Neural progenitor cell (in vitro differentiated cells): ENCODE measurements at regions not wholly inside any gene's neighbourhood (a gene's known extent, or its start where the extent isn't known, plus 50 kb on each side); places are given as distances from the start of the nearest gene placed in this dataset.
"Not testable (repeated sequence)": the region's sequence is repeated elsewhere in the genome, so short reads cannot be mapped to it uniquely, and the experiment has no call there.

Experiments
- DNase-seq: peaks from one replicate; pipeline ENCODE4 v3.0.0-alpha.2; 2016; ENCODE audit warnings: low spot score
- H2AFZ ChIP-seq: fragments of 200-600 bp; sonication (generic); replicated peaks from 2 replicates; pipeline ENCODE4 v1.6.1; 2016; ENCODE audit warnings: antibody characterized with exemption
- H3F3A ChIP-seq: fragments of 200-600 bp; sonication (generic); 2 replicates; pipeline ENCODE4 v1.6.1; 2016; ENCODE audit warnings: antibody characterized with exemption, low read depth
- H3K27ac ChIP-seq: fragments of 200-600 bp; sonication (generic); 2 replicates; pipeline ENCODE4 v1.5.1; 2016; ENCODE audit warnings: mild to moderate bottlenecking
- H3K27me3 ChIP-seq: fragments of 200-600 bp; sonication (generic); 2 replicates; pipeline ENCODE4 v1.6.1; 2016; ENCODE audit warnings: mild to moderate bottlenecking, moderate library complexity
- H3K36me3 ChIP-seq: fragments of 200-600 bp; sonication (generic); 2 replicates; pipeline ENCODE4 v1.5.1; 2016
- H3K4me1 ChIP-seq: fragments of 200-600 bp; sonication (generic); 2 replicates; pipeline ENCODE4 v1.6.1; 2016; ENCODE audit warnings: mixed run types
- H3K4me2 ChIP-seq: fragments of 200-600 bp; sonication (generic); 2 replicates; pipeline ENCODE4 v1.6.1; 2016
- H3K4me3 ChIP-seq: fragments of 200-600 bp; sonication (generic); 2 replicates; pipeline ENCODE4 v1.5.1; 2016
- H3K79me2 ChIP-seq: fragments of 200-600 bp; sonication (generic); 2 replicates; pipeline ENCODE4 v1.6.1; 2016; ENCODE audit warnings: low read depth
- H3K9ac ChIP-seq: fragments of 200-600 bp; sonication (generic); 2 replicates; pipeline ENCODE4 v1.6.1; 2016
- H3K9me3 ChIP-seq: fragments of 200-600 bp; sonication (generic); 2 replicates; pipeline ENCODE4 v1.5.1; 2016; ENCODE audit warnings: low read depth
- H4K20me1 ChIP-seq: fragments of 200-600 bp; sonication (generic); 2 replicates; pipeline ENCODE4 v1.6.1; 2016; ENCODE audit warnings: low read depth
- H3K27ac Mint-ChIP-seq: 3 replicates; pipeline ENCODE4 v1.8.0; 2021; ENCODE audit warnings: mixed read lengths
- H3K27me3 Mint-ChIP-seq: 2 replicates; pipeline ENCODE4 v1.8.0; 2022; ENCODE audit warnings: low read depth, mild to moderate bottlenecking, inconsistent platforms, moderate library complexity, mixed read lengths; ENCODE audit not compliant: insufficient read depth
- H3K36me3 Mint-ChIP-seq: 3 replicates; pipeline ENCODE4 v1.8.0; 2021; ENCODE audit warnings: mixed read lengths
- H3K4me1 Mint-ChIP-seq: 3 replicates; pipeline ENCODE4 v1.8.0; 2021; ENCODE audit warnings: mixed read lengths
- H3K4me3 Mint-ChIP-seq: 3 replicates; pipeline ENCODE4 v1.8.0; 2021; ENCODE audit warnings: mild to moderate bottlenecking, moderate library complexity, mixed read lengths
- H3K9me3 Mint-ChIP-seq: 3 replicates; pipeline ENCODE4 v1.8.0; 2020; ENCODE audit warnings: mixed read lengths
- CTCF ChIP-seq: fragments of 200-600 bp; sonication (generic); IDR thresholded peaks from 2 replicates; pipeline ENCODE4 v1.5.1; 2017; ENCODE audit warnings: antibody characterized with exemption, mild to moderate bottlenecking
- EZH2 ChIP-seq: fragments of 200-600 bp; sonication (generic); IDR thresholded peaks from 2 replicates; pipeline ENCODE4 v1.6.1; 2017; ENCODE audit warnings: antibody characterized with exemption, mild to moderate bottlenecking, moderate library complexity
- EZH2phosphoT487 ChIP-seq: fragments of 200-600 bp; sonication (generic); IDR thresholded peaks from 2 replicates; pipeline ENCODE4 v1.6.1; 2017; ENCODE audit warnings: antibody characterized with exemption

DNA sequence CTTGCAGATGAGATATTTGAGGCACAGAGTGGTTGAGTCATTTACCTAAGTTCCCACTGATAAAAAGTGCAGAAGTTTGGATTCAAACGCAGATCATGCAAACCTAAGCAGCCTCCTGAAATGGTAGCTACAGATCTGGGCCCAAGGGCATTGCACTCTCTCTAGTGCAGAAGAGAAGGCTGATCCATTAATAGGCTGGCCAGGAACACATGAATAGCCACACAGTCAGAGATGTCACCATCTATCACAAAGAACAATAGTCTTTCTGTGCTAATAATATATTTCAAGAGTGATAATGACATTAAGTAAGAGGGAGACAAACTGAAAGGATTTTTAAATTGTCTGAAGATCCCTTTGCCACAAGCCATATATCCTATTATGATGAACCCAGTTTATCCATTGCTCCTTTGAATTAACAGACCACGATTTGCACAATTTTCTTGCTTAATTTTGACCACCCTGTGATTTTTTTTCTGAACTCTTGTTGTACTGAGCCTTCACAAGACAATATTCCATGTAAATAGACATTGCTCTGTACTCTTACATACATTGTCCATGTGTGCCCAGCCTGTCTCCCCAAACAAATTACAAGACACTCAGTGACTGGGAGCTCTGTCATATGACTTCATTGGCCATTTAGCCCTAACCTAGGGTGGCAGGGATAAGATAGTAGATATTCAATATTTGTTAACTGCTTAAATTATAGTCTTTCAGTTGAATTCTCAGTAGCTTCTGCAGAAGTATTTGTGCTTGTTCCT lies 112.4 kb upstream of the RBPJ start:
- no peak overlapping the region for H3K27ac ChIP-seq
- H3K4me2 ChIP-seq, result no peak overlapping the region
- peaks cover 17% of the 10 kb centered on the region for H3K27me3 Mint-ChIP-seq
- no peaks in the 10 kb centered on the region for H3K4me1 ChIP-seq
- H3K27ac Mint-ChIP-seq, result no peak overlapping the region
- no peaks in the 10 kb centered on the region for H3K36me3 ChIP-seq
- H2AFZ ChIP-seq, result no peak overlapping the region
- H3K4me1 Mint-ChIP-seq, result no peaks in the 10 kb centered on the region
- H3K27me3 ChIP-seq, result no peaks in the 10 kb centered on the region
- H3K4me3 ChIP-seq, result no peak overlapping the region
- no peak overlapping the region for H3K4me3 Mint-ChIP-seq
- no peaks in the 10 kb centered on the region for H4K20me1 ChIP-seq
- no peaks in the 10 kb centered on the region for H3K36me3 Mint-ChIP-seq
- no peaks in the 10 kb centered on the region for H3F3A ChIP-seq
- H3K9me3 Mint-ChIP-seq, result no peaks in the 10 kb centered on the region
- H3K9me3 ChIP-seq, result no peaks in the 10 kb centered on the region
- H3K9ac ChIP-seq, result no peak overlapping the region
- no peak for DNase-seq
- TF ChIP-seq CTCF (no peak), EZH2phosphoT487 (no peak), EZH2 (no peak)
- H3K79me2 ChIP-seq, result no peaks in the 10 kb centered on the region

GRCh38 chr4:26209378-26209777 lies 111.4 kb upstream of the RBPJ start:
- H3K27me3 ChIP-seq, H3K4me1 Mint-ChIP-seq, H3K9me3 Mint-ChIP-seq, H3K36me3 Mint-ChIP-seq, H2AFZ ChIP-seq, H3K4me2 ChIP-seq, H3K36me3 ChIP-seq, H3K79me2 ChIP-seq, H3K9ac ChIP-seq, H3F3A ChIP-seq, H3K9me3 ChIP-seq, DNase-seq, H3K4me1 ChIP-seq, H3K4me3 ChIP-seq, H4K20me1 ChIP-seq, H3K4me3 Mint-ChIP-seq, H3K27ac ChIP-seq, H3K27ac Mint-ChIP-seq: not testable (repeated sequence)
- H3K27me3 Mint-ChIP-seq, result peaks cover 16% of the 10 kb centered on the region

- Histone ChIP-seq H3K4me1 (no peaks in the 10 kb centered on the region), H3K79me2 (no peaks in the 10 kb centered on the region), H3F3A (no peaks in the 10 kb centered on the region), H3K9ac (no peak overlapping the region), H3K4me3 (no peak overlapping the region), H4K20me1 (no peaks in the 10 kb centered on the region), H3K27ac (no peak overlapping the region), H3K27me3 (no peaks in the 10 kb centered on the region), H3K4me2 (no peak overlapping the region), H3K9me3 (no peaks in the 10 kb centered on the region), H2AFZ (no peak overlapping the region), H3K36me3 (no peaks in the 10 kb centered on the region)
- Mint-ChIP-seq H3K4me3 (no peak overlapping the region), H3K36me3 (no peaks in the 10 kb centered on the region), H3K4me1 (no peaks in the 10 kb centered on the region), H3K9me3 (no peaks in the 10 kb centered on the region), H3K27me3 (peaks cover 19% of the 10 kb centered on the region), H3K27ac (no peak overlapping the region)
- DNase-seq, result no peak
- TF ChIP-seq CTCF, result no peak
- TF ChIP-seq EZH2phosphoT487, result no peak
- TF ChIP-seq EZH2, result no peak
Measured at GRCh38 chr4:26212528-26212927, 108.3 kb upstream of the RBPJ start.

- no peak overlapping the region for H3K27ac ChIP-seq
- H3F3A ChIP-seq, result no peaks in the 10 kb centered on the region
- no peaks in the 10 kb centered on the region for H4K20me1 ChIP-seq
- TF ChIP-seq CTCF (no peak), EZH2phosphoT487 (no peak), EZH2 (no peak)
- no peaks in the 10 kb centered on the region for H3K36me3 Mint-ChIP-seq
- peaks cover 4% of the 10 kb centered on the region for H3K4me1 Mint-ChIP-seq
- H3K27me3 Mint-ChIP-seq, result peaks cover 15% of the 10 kb centered on the region
- H3K36me3 ChIP-seq, result no peaks in the 10 kb centered on the region
- no peak overlapping the region for H2AFZ ChIP-seq
- no peaks in the 10 kb centered on the region for H3K4me1 ChIP-seq
- H3K4me3 ChIP-seq, result no peak overlapping the region
- no peaks in the 10 kb centered on the region for H3K9me3 ChIP-seq
- no peak overlapping the region for H3K4me3 Mint-ChIP-seq
- no peaks in the 10 kb centered on the region for H3K9me3 Mint-ChIP-seq
- no peak overlapping the region for H3K27ac Mint-ChIP-seq
- no peak overlapping the region for H3K4me2 ChIP-seq
- no peaks in the 10 kb centered on the region for H3K79me2 ChIP-seq
- DNase-seq, result no peak
- H3K27me3 ChIP-seq, result no peaks in the 10 kb centered on the region
- no peak overlapping the region for H3K9ac ChIP-seq
Measured at GRCh38 chr4:26213317-26213716, 107.5 kb upstream of the RBPJ start.
